Heart right ventricle (tissue), 16 donors: ENCODE measurements at regions not wholly inside any gene's neighbourhood (a gene's known extent, or its start where the extent isn't known, plus 50 kb on each side); places are given as distances from the start of the nearest gene placed in this dataset.
"Not testable (repeated sequence)": the region's sequence is repeated elsewhere in the genome, so short reads cannot be mapped to it uniquely, and the experiment has no call there.

Experiments
- ATAC-seq, 8 donors: fragments of 200-7000 bp; cut with Tn5 transposase; one replicate each; pipeline ENCODE4 v1.9.1; 2020; ENCODE audit warnings: mild to moderate bottlenecking in 8 of 8, moderate library complexity in 8 of 8, moderate number of reproducible peaks in 1 of 8
- DNase-seq, 2 donors: peaks; one replicate each; pipeline ENCODE4 v3.0.0-alpha.2; 2020
- H3K27ac ChIP-seq, 10 donors: fragments of 200-600 bp; sonication (generic) in 2 of 10; one replicate each; pipeline versions ENCODE4 v1.5.0 to v1.8.0; 2020 to 2022; ENCODE audit warnings: mild to moderate bottlenecking in 3 of 10
- H3K27me3 ChIP-seq, 7 donors: fragments of 200-600 bp; one replicate each; pipeline ENCODE4 v1.8.0; 2021 to 2022; ENCODE audit warnings: mild to moderate bottlenecking in 2 of 7
- H3K36me3 ChIP-seq, 9 donors: fragments of 200-600 bp; sonication (generic) in 1 of 9; one replicate each; pipeline versions ENCODE4 v1.5.0 to v1.8.0; 2020 to 2022; ENCODE audit warnings: mild to moderate bottlenecking in 2 of 9
- H3K4me1 ChIP-seq, 9 donors: fragments of 200-600 bp; sonication (generic) in 1 of 9; one replicate each; pipeline versions ENCODE4 v1.5.0 to v1.8.0; 2020 to 2022; ENCODE audit warnings: mild to moderate bottlenecking in 4 of 9
- H3K4me3 ChIP-seq, 10 donors: fragments of 200-600 bp; sonication (generic) in 2 of 10; one replicate each; pipeline versions ENCODE4 v1.5.0 to v1.8.0; 2020 to 2022; ENCODE audit warnings: mild to moderate bottlenecking in 7 of 10, moderate library complexity in 2 of 10
- H3K9me3 ChIP-seq, 11 donors: fragments of 200-600 bp in 10 of 11; sonication (generic) in 2 of 11; one replicate each; pipeline versions ENCODE4 v1.5.0 to v1.8.0; 2013 to 2022; ENCODE audit warnings: mild to moderate bottlenecking in 2 of 11, control low read depth in 1 of 11, moderate library complexity in 1 of 11
- WGBS, 2 donors: extraction: QIAGEN DNeasy Blood & Tissue Kit; methylation state at CpG; one replicate each; pipeline ENCODE4 v1.1.7; 2013; ENCODE audit warnings: inconsistent platforms in 1 of 2; 5-methylcytosine and 5-hydroxymethylcytosine counted together
- intact Hi-C, 10 donors: fragments of 100-400 bp; cut with DNase I; formaldehyde crosslinking; loops; one replicate each; pipeline versions ENCODE4 v1.11.1 to v1.14.2; 2022
- TF ChIP-seq, protein P1 (sequence below), 9 donors: fragments of 200-600 bp; sonication (generic) in 2 of 9; IDR thresholded peaks; one replicate each; pipeline versions ENCODE4 v1.5.0 to v1.8.0; 2021 to 2022; ENCODE audit warnings: antibody characterized with exemption in 9 of 9, mild to moderate bottlenecking in 5 of 9, moderate library complexity in 1 of 9
- donor health status: Arrhythmogenic right ventricular cardiomyopathy.
- donor health status: ischemic (EF 13 %, LVEDD 7.1; RV severe dilation, severe dysfunction).
- donor health status: healthy with polysubstance abuse.
- donor health status: DM: no; HTN: yes; CAD: no.
- donor health status: DM: no; HTN: no; CAD: no.
- donor health status: ischemic (EF 25% LVEDD 6.9; RV normal size, moderate dysfunction).
- donor health status: ischemic (EF 25% LVEDD 5.7; RV mildly dilated, moderate dysfunction).
- donor health status: healthy.
- donor health status: DM: yes; HTN: yes; CAD: no.
- donor health status: Ischemic cardiomyopathy.
- donor health status: ischemic (EF 35%, LVEDD 5.7; RV mildly dilated, moderate dysfunction).
- donor health status: nonischemic (EF 11% LVEDD 7.7; RV severe dilation, severe dysfunction).
- donor health status: DM: yes; HTN: yes; CAD: no.
- donor health status: PGD.
- donor health status: ischemic (EF 29% LVEDD 5.4; RV normal size, mild dysfunction).
- donor health status: nonischemic (EF 23%, LVEDD 6.1; RV moderate dilation, normal function).

DNA sequence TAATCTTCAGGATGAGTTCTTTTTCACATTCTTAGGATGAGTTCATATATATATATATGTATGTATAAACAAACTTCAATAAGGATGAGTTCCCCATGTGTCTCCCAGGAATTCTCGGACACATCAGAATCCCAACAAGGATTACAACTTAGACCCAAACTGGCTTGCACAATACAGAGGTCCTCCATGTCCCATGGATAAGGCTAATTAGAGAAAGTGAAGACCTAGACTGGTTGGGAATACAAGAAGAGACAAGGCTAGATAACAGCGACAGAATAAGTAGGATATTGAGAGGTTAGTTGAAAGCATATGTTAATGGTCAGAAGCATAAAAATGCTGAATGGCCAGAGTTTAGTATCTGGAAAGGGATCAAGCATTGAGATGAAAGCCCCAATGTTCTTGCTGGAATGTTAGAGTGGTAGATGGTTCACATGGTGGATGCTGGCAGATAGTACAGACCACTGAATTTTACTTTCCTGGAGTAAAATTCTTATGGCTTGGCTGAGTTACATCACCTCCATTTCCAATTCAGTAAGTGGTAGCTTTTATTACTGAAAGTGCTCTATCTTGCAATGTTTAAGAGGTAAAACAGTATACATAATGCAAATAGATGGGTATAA lies 154.9 kb upstream of the EPHA4 start:
- H3K9me3 ChIP-seq = peaks cover 0 to 31% (median 3%) of the 10 kb centered on the region in 11 donors
- H3K27me3 ChIP-seq = no peaks in the 10 kb centered on the region
- TF ChIP-seq, protein P1, sequence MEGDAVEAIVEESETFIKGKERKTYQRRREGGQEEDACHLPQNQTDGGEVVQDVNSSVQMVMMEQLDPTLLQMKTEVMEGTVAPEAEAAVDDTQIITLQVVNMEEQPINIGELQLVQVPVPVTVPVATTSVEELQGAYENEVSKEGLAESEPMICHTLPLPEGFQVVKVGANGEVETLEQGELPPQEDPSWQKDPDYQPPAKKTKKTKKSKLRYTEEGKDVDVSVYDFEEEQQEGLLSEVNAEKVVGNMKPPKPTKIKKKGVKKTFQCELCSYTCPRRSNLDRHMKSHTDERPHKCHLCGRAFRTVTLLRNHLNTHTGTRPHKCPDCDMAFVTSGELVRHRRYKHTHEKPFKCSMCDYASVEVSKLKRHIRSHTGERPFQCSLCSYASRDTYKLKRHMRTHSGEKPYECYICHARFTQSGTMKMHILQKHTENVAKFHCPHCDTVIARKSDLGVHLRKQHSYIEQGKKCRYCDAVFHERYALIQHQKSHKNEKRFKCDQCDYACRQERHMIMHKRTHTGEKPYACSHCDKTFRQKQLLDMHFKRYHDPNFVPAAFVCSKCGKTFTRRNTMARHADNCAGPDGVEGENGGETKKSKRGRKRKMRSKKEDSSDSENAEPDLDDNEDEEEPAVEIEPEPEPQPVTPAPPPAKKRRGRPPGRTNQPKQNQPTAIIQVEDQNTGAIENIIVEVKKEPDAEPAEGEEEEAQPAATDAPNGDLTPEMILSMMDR (IDR thresholded peaks at IDR 0.05) = no peak
- H3K36me3 ChIP-seq = no peaks in the 10 kb centered on the region
- no peak overlapping the region for H3K27ac ChIP-seq
- intact Hi-C loops = no loop called here
- WGBS, 2 donors = 94 to 95% methylated on average over 2 of the region's 2 CpGs
- no peaks in the 10 kb centered on the region for H3K4me1 ChIP-seq
- ATAC-seq = no peak
- no peak overlapping the region for H3K4me3 ChIP-seq
- no peak for DNase-seq

DNA sequence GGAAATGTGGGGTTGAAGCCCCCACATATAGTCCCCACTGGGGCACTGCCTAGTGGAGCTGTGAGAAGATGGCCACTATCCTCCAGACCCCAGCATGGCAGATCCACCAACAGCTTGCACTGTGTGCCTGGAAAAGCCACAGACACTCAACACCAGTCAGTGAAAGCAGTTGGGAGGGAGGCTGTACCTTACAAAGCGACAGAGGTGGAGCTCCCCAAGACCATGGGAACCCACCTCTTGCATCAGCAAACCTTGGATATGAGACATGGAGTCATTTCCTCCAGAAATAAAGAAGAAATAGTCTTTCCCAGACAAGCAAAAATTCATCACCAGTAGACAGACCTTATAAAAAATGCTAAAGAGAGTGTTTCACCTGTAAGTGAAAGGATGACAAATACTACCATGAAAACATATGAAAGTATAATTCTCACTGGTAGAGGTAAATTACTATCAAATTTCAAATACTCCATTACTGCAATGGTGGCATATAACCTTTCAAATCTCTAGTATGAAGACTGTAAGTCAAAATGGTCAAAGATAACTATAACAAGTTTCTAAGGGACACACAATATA lies 152.6 kb upstream of the EPHA4 start:
- DNase-seq (no peak), ATAC-seq (no peak)
- Histone ChIP-seq H3K4me1 (no peaks in the 10 kb centered on the region), H3K9me3 (peaks cover 0 to 34% (median 3%) of the 10 kb centered on the region in 11 donors), H3K36me3 (no peaks in the 10 kb centered on the region), H3K4me3 (no peak overlapping the region), H3K27ac (no peak overlapping the region), H3K27me3 (no peaks in the 10 kb centered on the region)
- intact Hi-C loops = no loop called here
- TF ChIP-seq, protein P1 (IDR thresholded peaks at IDR 0.05) = no peak
- 79 to 81% methylated on average over 1 of the region's 1 CpG for WGBS, 2 donors

DNA sequence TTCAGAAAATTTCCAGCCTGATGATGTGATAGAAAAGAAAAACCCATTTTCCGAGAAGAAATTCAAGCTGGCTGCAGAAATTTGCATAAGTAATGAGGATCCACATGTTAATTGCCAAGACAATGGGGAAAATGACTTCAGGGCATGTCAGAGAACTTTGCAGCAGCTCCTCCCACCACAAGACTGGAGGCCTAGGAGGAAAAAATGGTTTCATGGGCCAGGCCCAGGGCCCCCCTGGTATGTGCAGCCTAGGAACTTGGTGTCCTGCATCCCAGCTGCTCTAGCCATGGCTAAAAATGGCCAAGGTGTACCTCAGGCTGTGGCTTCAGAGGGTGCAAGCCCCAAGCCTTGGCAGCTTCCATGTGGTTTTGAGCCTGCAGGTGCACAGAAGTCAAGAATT lies 152.0 kb upstream of the EPHA4 start:
- H3K27ac ChIP-seq, DNase-seq, ATAC-seq, H3K27me3 ChIP-seq, H3K36me3 ChIP-seq, intact Hi-C loops, H3K4me1 ChIP-seq, H3K4me3 ChIP-seq: not testable (repeated sequence)
- WGBS, 2 donors = 82 to 91% methylated on average over 1 of the region's 1 CpG
- peaks cover 0 to 32% (median 3%) of the 10 kb centered on the region in 11 donors for H3K9me3 ChIP-seq

DNA sequence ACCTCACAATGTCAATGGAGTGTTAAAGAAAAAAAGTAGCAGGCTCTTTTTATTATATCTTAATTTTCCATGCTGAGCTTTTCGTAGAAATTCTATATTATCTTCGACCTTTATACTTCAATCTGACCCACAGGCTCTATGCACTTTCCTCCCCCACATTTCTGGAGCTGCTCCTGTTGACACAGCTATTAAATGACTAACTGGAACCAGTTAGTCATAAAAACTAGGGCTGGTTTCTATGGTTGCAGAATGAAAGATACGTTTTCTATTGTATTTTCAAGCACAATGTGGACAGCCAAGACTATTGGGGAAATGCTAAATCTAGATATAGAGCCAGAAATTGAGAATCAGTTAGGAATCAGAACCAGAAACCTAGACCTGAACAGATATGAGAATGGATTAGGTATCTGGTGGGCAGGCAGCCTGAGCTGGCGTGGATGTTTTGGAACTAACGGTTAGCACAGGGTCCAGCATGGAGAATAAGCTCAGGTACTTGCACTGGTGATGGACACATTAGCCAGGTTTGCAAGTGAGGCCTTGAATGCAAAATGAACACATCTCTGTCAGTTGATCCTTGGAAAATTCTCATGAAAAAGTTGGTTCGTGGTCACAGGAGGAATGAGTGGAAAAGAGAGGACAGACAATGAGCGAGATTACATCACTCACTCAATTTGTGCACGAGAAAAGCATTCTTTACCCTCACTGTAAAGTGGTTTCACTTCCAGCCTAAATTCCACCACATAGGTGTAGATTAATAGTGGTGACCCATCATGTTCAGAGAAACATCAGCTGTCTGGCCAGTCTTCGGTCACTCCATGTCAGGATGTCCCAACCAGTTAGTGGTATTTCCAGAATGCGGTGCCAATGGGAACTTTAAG lies 144.6 kb upstream of the EPHA4 start:
- 76 to 77% methylated on average over 10 of the region's 10 CpGs for WGBS, 2 donors
- no peak for ATAC-seq
- intact Hi-C loops = loop anchor here in 1 of 10 donors (10.0 kb wide), 1 partner anchor 1832 kb away; no protein-coding TSS in a partner anchor

More for the DNA sequence above, 144.6 kb upstream of the EPHA4 start:
- Histone ChIP-seq H3K9me3 (peaks cover 0 to 4% (median 0%) of the 10 kb centered on the region in 11 donors), H3K4me1 (no peaks in the 10 kb centered on the region), H3K27ac (no peak overlapping the region), H3K27me3 (peaks cover 0 to 16% (median 10%) of the 10 kb centered on the region in 7 donors), H3K4me3 (no peak overlapping the region), H3K36me3 (no peaks in the 10 kb centered on the region)
- TF ChIP-seq, protein P1 (IDR thresholded peaks at IDR 0.05) = no peak
- no peak for DNase-seq
